Hepatocyte (in vitro differentiated cells): ENCODE measurements at regions not wholly inside any gene's neighbourhood (a gene's known extent, or its start where the extent isn't known, plus 50 kb on each side); places are given as distances from the start of the nearest gene placed in this dataset.

Experiments used
- DNase-seq: peaks from one replicate; pipeline ENCODE4 v3.0.0-alpha.2; 2016; ENCODE audit warnings: low spot score
- H2AFZ ChIP-seq: fragments of 200-600 bp; sonication (generic); 2 replicates; pipeline ENCODE4 v1.6.0; 2016; ENCODE audit warnings: antibody characterized with exemption, mild to moderate bottlenecking
- H3K27ac ChIP-seq: fragments of 200-600 bp; sonication (generic); 2 replicates; pipeline ENCODE4 v1.5.1; 2016; ENCODE audit warnings: mild to moderate bottlenecking
- H3K27me3 ChIP-seq: fragments of 200-600 bp; sonication (generic); 2 replicates; pipeline ENCODE4 v1.6.1; 2016
- H3K36me3 ChIP-seq: fragments of 200-600 bp; sonication (generic); replicated peaks from 2 replicates; pipeline ENCODE4 v1.5.1; 2016; ENCODE audit warnings: low read depth; ENCODE audit not compliant: insufficient read depth
- H3K4me1 ChIP-seq: fragments of 200-600 bp; sonication (generic); 2 replicates; pipeline ENCODE4 v1.5.1; 2016; ENCODE audit warnings: mild to moderate bottlenecking, moderate library complexity; ENCODE audit not compliant: insufficient read depth
- H3K4me2 ChIP-seq: fragments of 200-600 bp; sonication (generic); 2 replicates; pipeline ENCODE4 v1.6.0; 2016
- H3K4me3 ChIP-seq: fragments of 200-600 bp; sonication (generic); 2 replicates; pipeline ENCODE4 v1.5.1; 2016; ENCODE audit warnings: mild to moderate bottlenecking
- H3K79me2 ChIP-seq: fragments of 200-600 bp; sonication (generic); 2 replicates; pipeline ENCODE4 v1.6.0; 2017; ENCODE audit warnings: mild to moderate bottlenecking
- H3K9me2 ChIP-seq: fragments of 200-600 bp; sonication (generic); replicated peaks from 2 replicates; pipeline ENCODE4 v1.6.0; 2017; ENCODE audit warnings: mild to moderate bottlenecking; ENCODE audit not compliant: insufficient read depth
- H3K9me3 ChIP-seq: fragments of 200-600 bp; sonication (generic); 2 replicates; pipeline ENCODE4 v1.5.1; 2016; ENCODE audit warnings: low read depth, mild to moderate bottlenecking
- H4K20me1 ChIP-seq: fragments of 200-600 bp; sonication (generic); 2 replicates; pipeline ENCODE4 v1.6.0; 2016; ENCODE audit warnings: mild to moderate bottlenecking; ENCODE audit not compliant: insufficient read depth, poor library complexity, severe bottlenecking
- CTCF ChIP-seq: fragments of 200-600 bp; sonication (generic); IDR thresholded peaks from 2 replicates; pipeline ENCODE4 v1.5.1; 2016; ENCODE audit warnings: antibody characterized with exemption, mild to moderate bottlenecking; ENCODE audit not compliant: poor library complexity
- EZH2 ChIP-seq: fragments of 200-600 bp; sonication (generic); IDR thresholded peaks from 2 replicates; pipeline ENCODE4 v1.6.1; 2016; ENCODE audit warnings: antibody characterized with exemption, mild to moderate bottlenecking, borderline replicate concordance
- EZH2phosphoT487 ChIP-seq: fragments of 200-600 bp; sonication (generic); IDR thresholded peaks from one replicate; pipeline ENCODE4 v1.6.1; 2018; ENCODE audit warnings: antibody characterized with exemption, mild to moderate bottlenecking, low read depth, moderate library complexity; ENCODE audit not compliant: unreplicated experiment, severe bottlenecking
- WGBS: methylation state at CpG from one replicate; pipeline ENCODE4 v1.1.6; 2016; ENCODE audit warnings: low lambda C conversion rate; ENCODE audit errors: missing lambda C conversion rate; 5-methylcytosine and 5-hydroxymethylcytosine counted together

DNA sequence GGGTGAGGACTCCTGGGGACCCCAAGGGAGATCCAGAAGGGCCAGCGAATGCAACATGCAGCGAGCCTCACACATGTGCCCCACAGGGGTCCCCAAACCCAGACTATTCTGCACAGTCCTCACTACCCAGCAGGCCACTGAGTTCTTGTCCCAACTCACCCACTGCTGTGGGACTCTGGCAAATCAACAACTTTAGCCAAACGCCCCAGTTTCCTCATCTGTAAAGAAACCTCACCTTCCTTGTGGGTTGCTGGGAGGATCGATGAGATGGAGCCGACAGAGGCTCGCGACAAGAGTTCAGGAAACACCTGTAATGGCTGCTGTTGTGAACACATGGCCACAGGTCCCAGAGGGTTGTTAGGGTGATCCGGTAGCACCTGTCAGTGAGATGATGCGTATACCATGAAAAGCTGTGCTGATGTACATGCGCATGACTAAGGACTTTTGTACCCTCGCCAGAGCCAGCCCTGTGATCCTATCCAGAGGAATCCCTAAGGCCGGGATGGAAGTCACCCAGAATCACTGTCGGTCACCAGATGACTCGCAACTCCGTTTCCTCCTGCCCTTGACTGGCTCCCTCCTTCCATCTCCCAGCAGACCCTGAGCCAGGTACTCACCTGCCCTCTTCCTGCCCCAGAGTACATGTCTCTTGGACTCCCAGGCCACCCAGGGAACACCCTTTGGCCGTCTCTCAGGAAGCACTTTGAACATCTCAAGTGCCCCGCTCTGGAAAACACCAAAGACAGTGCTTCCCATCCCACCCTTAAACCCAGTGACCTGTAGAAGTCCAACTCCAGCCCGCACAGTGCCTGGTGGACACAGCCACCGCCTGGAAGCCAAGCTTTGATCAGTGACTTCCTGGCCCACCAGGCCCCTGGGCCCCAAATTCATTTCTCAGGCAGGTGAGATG, 103.3 kb upstream of the ID2 start:
- Histone ChIP-seq H3K4me1 (peaks cover 23% of the 10 kb centered on the region), H3K9me3 (no peaks in the 10 kb centered on the region), H3K4me3 (no peak overlapping the region), H2AFZ (no peak overlapping the region), H3K36me3 (no peaks in the 10 kb centered on the region), H4K20me1 (no peaks in the 10 kb centered on the region), H3K9me2 (no peaks in the 10 kb centered on the region), H3K4me2 (no peak overlapping the region), H3K27ac (no peak overlapping the region), H3K79me2 (no peaks in the 10 kb centered on the region), H3K27me3 (no peaks in the 10 kb centered on the region)
- no peak for TF ChIP-seq EZH2phosphoT487
- no peak for TF ChIP-seq EZH2
- TF ChIP-seq CTCF = no peak
- 97% methylated on average over 19 of the region's 19 CpGs for whole genome bisulfite sequencing
- DNase-seq = no peak

GRCh38 chr2:8579485-8580085, 102.3 kb upstream of the ID2 start:
- WGBS = 73% methylated on average over 6 of the region's 6 CpGs
- TF ChIP-seq EZH2phosphoT487 (no peak), EZH2 (no peak), CTCF (no peak)

DNA sequence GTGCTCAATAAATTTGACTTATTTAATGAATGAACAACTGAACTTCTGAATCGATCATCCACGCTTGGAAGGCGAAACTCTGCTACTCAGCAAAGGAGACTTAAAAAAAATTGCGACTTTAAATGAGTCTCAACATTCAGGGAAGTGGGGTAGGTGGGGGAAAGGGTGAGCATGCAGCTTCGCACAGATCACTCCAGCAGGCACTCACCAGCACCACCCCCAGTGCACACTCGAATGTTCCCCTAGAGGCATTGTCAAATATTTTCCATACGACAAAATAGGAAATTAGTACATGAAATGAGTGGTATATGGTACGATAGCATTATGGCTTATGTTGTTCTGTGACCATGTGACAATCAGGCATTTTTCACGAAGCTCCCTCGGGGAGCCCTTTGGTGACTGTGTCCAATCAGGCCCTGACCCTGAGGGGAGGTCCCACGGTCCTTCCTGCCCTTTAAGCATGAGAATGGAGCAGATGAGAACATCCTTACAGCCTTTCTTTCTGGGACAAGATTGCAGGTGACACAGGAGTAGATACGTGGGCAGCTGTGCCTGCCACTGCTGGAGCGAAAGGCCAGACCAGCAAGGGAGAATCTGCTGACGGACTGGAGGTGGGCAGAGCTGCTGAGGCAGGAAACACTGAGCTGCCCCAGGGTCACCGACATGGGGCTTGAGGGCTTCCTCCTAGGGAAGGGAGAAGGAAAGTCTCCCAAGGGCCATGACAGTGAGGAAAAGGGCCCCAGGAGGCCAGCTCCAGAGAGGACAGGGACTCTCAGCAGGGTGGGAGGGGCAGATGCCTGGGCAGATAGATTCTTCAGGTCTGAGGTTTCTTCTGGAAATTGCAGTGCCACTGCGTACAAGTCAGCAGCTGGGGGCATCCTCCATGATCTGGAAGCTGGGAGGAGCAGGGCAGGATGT, 101.3 kb upstream of the ID2 start:
- no peak overlapping the region for H3K4me2 ChIP-seq
- H3K4me3 ChIP-seq = no peak overlapping the region
- no peak overlapping the region for H2AFZ ChIP-seq
- H3K79me2 ChIP-seq = peaks cover 2% of the 10 kb centered on the region
- peaks cover 12% of the 10 kb centered on the region for H3K4me1 ChIP-seq
- WGBS = 88% methylated on average over 16 of the region's 16 CpGs
- no peaks in the 10 kb centered on the region for H3K9me2 ChIP-seq
- no peaks in the 10 kb centered on the region for H3K9me3 ChIP-seq
- H3K27ac ChIP-seq = no peak overlapping the region
- DNase-seq = no peak
- H4K20me1 ChIP-seq = no peaks in the 10 kb centered on the region
- H3K27me3 ChIP-seq = no peaks in the 10 kb centered on the region
- no peaks in the 10 kb centered on the region for H3K36me3 ChIP-seq
- no peak for TF ChIP-seq EZH2phosphoT487
- no peak for TF ChIP-seq CTCF
- no peak for TF ChIP-seq EZH2

More at GRCh38 chr2:8579485-8580085, 102.3 kb upstream of the ID2 start:
- H3K27me3 ChIP-seq = no peaks in the 10 kb centered on the region
- no peak for DNase-seq
- no peak overlapping the region for H3K4me2 ChIP-seq
- H3K27ac ChIP-seq = no peak overlapping the region
- H3K36me3 ChIP-seq = no peaks in the 10 kb centered on the region
- no peak overlapping the region for H2AFZ ChIP-seq
- no peaks in the 10 kb centered on the region for H3K9me3 ChIP-seq
- H3K79me2 ChIP-seq = peaks cover under 1% of the 10 kb centered on the region
- H3K4me1 ChIP-seq = peaks cover 20% of the 10 kb centered on the region
- H4K20me1 ChIP-seq = no peaks in the 10 kb centered on the region
- H3K4me3 ChIP-seq = no peak overlapping the region
- H3K9me2 ChIP-seq = no peaks in the 10 kb centered on the region
